SK-N-SH treated with all-trans-retinoic acid at 6 μM for 48 hours (cell line): ENCODE measurements at regions not wholly inside any gene's neighbourhood (a gene's known extent, or its start where the extent isn't known, plus 50 kb on each side); places are given as distances from the start of the nearest gene placed in this dataset.

Experiments used
- ARNTL ChIP-seq: fragments of 450-650 bp; formaldehyde crosslinking; IDR thresholded peaks from 2 replicates; pipeline ENCODE4 v1.5.0; 2020; ENCODE audit warnings: low read depth, mild to moderate bottlenecking, moderate library complexity, borderline replicate concordance
- CSDC2 ChIP-seq: fragments of 250-450 bp; sonication (Bioruptor Pico); IDR thresholded peaks from 2 replicates; pipeline ENCODE4 v1.5.0; 2020; ENCODE audit warnings: mild to moderate bottlenecking, moderate library complexity
- ESRRG ChIP-seq: fragments of 250-450 bp; sonication (Bioruptor Pico); IDR thresholded peaks from 2 replicates; pipeline ENCODE4 v1.6.1; 2021; ENCODE audit warnings: mild to moderate bottlenecking
- RARB ChIP-seq: fragments of 250-450 bp; sonication (Bioruptor Pico); IDR thresholded peaks from 2 replicates; pipeline ENCODE4 v1.8.0; 2021; ENCODE audit warnings: mild to moderate bottlenecking, moderate library complexity
- SNAI2 ChIP-seq: fragments of 250-450 bp; sonication (Bioruptor Pico); IDR thresholded peaks from 2 replicates; pipeline ENCODE4 v1.5.0; 2020; ENCODE audit warnings: mild to moderate bottlenecking, moderate library complexity
- TOX ChIP-seq: fragments of 250-450 bp; sonication (Bioruptor Pico); IDR thresholded peaks from 2 replicates; pipeline ENCODE4 v1.8.0; 2021; ENCODE audit warnings: mild to moderate bottlenecking, moderate library complexity, borderline replicate concordance
- ZC3H10 ChIP-seq: fragments of 250-450 bp; sonication (Bioruptor Pico); IDR thresholded peaks from 2 replicates; pipeline ENCODE4 v1.5.1; 2021; ENCODE audit warnings: mild to moderate bottlenecking, moderate library complexity
- ZFP3 ChIP-seq: fragments of 250-450 bp; sonication (Bioruptor Pico); IDR thresholded peaks from 2 replicates; pipeline ENCODE4 v1.5.0; 2020; ENCODE audit warnings: mild to moderate bottlenecking, moderate library complexity
- ZFP30 ChIP-seq: fragments of 450-650 bp; formaldehyde crosslinking; IDR thresholded peaks from 2 replicates; pipeline ENCODE4 v1.5.0; 2022; ENCODE audit warnings: mild to moderate bottlenecking, moderate library complexity
- ZNF565 ChIP-seq: fragments of 450-650 bp; formaldehyde crosslinking; conservative IDR thresholded peaks from 2 replicates; pipeline ENCODE4 v1.5.0; 2020; ENCODE audit warnings: low read depth, mild to moderate bottlenecking, moderate library complexity
- TF ChIP-seq, protein P1 (sequence below): fragments of 250-450 bp; sonication (Bioruptor Pico); IDR thresholded peaks from 2 replicates; pipeline ENCODE4 v1.8.0; 2020; ENCODE audit warnings: mild to moderate bottlenecking, moderate library complexity, borderline replicate concordance
- TF ChIP-seq, protein P2 (sequence below): fragments of 250-450 bp; sonication (Bioruptor Pico); IDR thresholded peaks from 2 replicates; pipeline ENCODE4 v1.5.1; 2020; ENCODE audit warnings: low read depth, mild to moderate bottlenecking, moderate library complexity

- no peak for TF ChIP-seq RARB (CRISPR knock-in tag)
- TF ChIP-seq ZNF565 (CRISPR knock-in tag) = no peak
- TF ChIP-seq ESRRG = no peak
- TF ChIP-seq CSDC2 (CRISPR knock-in tag) = no peak
- TF ChIP-seq SNAI2 (CRISPR knock-in tag) = no peak
- no peak for TF ChIP-seq ZFP30
- TF ChIP-seq ARNTL (CRISPR knock-in tag) = no peak
- TF ChIP-seq, protein P1, sequence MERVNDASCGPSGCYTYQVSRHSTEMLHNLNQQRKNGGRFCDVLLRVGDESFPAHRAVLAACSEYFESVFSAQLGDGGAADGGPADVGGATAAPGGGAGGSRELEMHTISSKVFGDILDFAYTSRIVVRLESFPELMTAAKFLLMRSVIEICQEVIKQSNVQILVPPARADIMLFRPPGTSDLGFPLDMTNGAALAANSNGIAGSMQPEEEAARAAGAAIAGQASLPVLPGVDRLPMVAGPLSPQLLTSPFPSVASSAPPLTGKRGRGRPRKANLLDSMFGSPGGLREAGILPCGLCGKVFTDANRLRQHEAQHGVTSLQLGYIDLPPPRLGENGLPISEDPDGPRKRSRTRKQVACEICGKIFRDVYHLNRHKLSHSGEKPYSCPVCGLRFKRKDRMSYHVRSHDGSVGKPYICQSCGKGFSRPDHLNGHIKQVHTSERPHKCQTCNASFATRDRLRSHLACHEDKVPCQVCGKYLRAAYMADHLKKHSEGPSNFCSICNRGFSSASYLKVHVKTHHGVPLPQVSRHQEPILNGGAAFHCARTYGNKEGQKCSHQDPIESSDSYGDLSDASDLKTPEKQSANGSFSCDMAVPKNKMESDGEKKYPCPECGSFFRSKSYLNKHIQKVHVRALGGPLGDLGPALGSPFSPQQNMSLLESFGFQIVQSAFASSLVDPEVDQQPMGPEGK (CRISPR knock-in tag) = no peak
- TF ChIP-seq, protein P2, sequence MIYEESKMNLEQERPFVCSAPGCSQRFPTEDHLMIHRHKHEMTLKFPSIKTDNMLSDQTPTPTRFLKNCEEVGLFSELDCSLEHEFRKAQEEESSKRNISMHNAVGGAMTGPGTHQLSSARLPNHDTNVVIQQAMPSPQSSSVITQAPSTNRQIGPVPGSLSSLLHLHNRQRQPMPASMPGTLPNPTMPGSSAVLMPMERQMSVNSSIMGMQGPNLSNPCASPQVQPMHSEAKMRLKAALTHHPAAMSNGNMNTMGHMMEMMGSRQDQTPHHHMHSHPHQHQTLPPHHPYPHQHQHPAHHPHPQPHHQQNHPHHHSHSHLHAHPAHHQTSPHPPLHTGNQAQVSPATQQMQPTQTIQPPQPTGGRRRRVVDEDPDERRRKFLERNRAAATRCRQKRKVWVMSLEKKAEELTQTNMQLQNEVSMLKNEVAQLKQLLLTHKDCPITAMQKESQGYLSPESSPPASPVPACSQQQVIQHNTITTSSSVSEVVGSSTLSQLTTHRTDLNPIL (CRISPR knock-in tag) = no peak
- TF ChIP-seq ZFP3 (CRISPR knock-in tag) = no peak
- no peak for TF ChIP-seq ZC3H10 (CRISPR knock-in tag)
- TF ChIP-seq TOX (CRISPR knock-in tag) = no peak
Measured at GRCh38 chr12:43028826-43029225, 439.3 kb upstream of the PRICKLE1 start.
